Neuronal stem cell (in vitro differentiated cells): ENCODE measurements at regions not wholly inside any gene's neighbourhood (a gene's known extent, or its start where the extent isn't known, plus 50 kb on each side); places are given as distances from the start of the nearest gene placed in this dataset.

Source experiments
- DNase-seq: peaks from one replicate; pipeline ENCODE4 v3.0.0-alpha.2; 2013; ENCODE audit warnings: low spot score
- H2AFZ ChIP-seq: one replicate; pipeline ENCODE4 v1.6.1; 2013; ENCODE audit warnings: mild to moderate bottlenecking, low read length, inconsistent platforms
- H2AK5ac ChIP-seq: 2 replicates; pipeline ENCODE4 v1.6.1; 2013; ENCODE audit warnings: low read depth, mild to moderate bottlenecking, inconsistent platforms, low read length, moderate library complexity, mixed read lengths
- H2BK120ac ChIP-seq: 2 replicates; pipeline ENCODE4 v1.6.1; 2013; ENCODE audit warnings: low read depth, mild to moderate bottlenecking, inconsistent platforms, low read length, moderate library complexity, mixed read lengths
- H2BK12ac ChIP-seq: one replicate; pipeline ENCODE4 v1.6.1; 2013; ENCODE audit warnings: low read length, inconsistent platforms
- H2BK15ac ChIP-seq: 2 replicates; pipeline ENCODE4 v1.6.1; 2013; ENCODE audit warnings: mild to moderate bottlenecking, low read length, inconsistent platforms, mixed read lengths
- H2BK5ac ChIP-seq: one replicate; pipeline ENCODE4 v1.6.1; 2013; ENCODE audit warnings: inconsistent platforms, mild to moderate bottlenecking, low read length, moderate library complexity
- H3K14ac ChIP-seq: one replicate; pipeline ENCODE4 v1.6.1; 2013; ENCODE audit warnings: low read length, inconsistent platforms
- H3K18ac ChIP-seq: 2 replicates; pipeline ENCODE4 v1.6.1; 2013; ENCODE audit warnings: low read length, inconsistent platforms
- H3K23ac ChIP-seq: 2 replicates; pipeline ENCODE4 v1.6.1; 2013; ENCODE audit warnings: low read depth, mild to moderate bottlenecking, mixed read lengths, low read length, inconsistent platforms; ENCODE audit not compliant: poor library complexity
- H3K27ac ChIP-seq: replicated peaks from 3 replicates; pipeline ENCODE4 v1.5.1; 2013; ENCODE audit warnings: low read length, inconsistent platforms
- H3K27me3 ChIP-seq, 3 experiments: 2 replicates each; pipeline ENCODE4 v1.6.1; 2013; ENCODE audit warnings: low read length in 3 of 3, mild to moderate bottlenecking in 2 of 3, inconsistent platforms in 1 of 3, low read depth in 1 of 3, mixed read lengths in 1 of 3, moderate library complexity in 1 of 3; ENCODE audit not compliant: control insufficient read depth in 3 of 3, insufficient read depth in 3 of 3
- H3K36me3 ChIP-seq, 2 donors: replicated peaks in 1 of 2; 2 replicates each; pipeline ENCODE4 v1.6.1; 2013; ENCODE audit warnings: low read length in 2 of 2; ENCODE audit not compliant: control insufficient read depth in 2 of 2, insufficient read depth in 2 of 2
- H3K4ac ChIP-seq: 2 replicates; pipeline ENCODE4 v1.6.1; 2013; ENCODE audit warnings: inconsistent platforms, mild to moderate bottlenecking, low read length, moderate library complexity
- H3K4me1 ChIP-seq, 2 donors: 1 replicate in 1 of 2; 2 replicates in 1 of 2; pipeline ENCODE4 v1.6.1; 2013; ENCODE audit warnings: low read length in 2 of 2, low read depth in 1 of 2; ENCODE audit not compliant: control insufficient read depth in 2 of 2, insufficient read depth in 1 of 2
- H3K4me2 ChIP-seq: one replicate; pipeline ENCODE4 v1.6.1; 2013; ENCODE audit warnings: mild to moderate bottlenecking, low read length, inconsistent platforms; ENCODE audit not compliant: insufficient read depth, poor library complexity, severe bottlenecking
- H3K4me3 ChIP-seq, 2 donors: 2 replicates each; pipeline ENCODE4 v1.5.1; 2013; ENCODE audit warnings: low read length in 2 of 2, mild to moderate bottlenecking in 2 of 2, inconsistent platforms in 1 of 2, moderate library complexity in 1 of 2
- H3K79me1 ChIP-seq: one replicate; pipeline ENCODE4 v1.6.1; 2013; ENCODE audit warnings: low read depth, mild to moderate bottlenecking, inconsistent platforms, low read length, moderate library complexity
- H3K9ac ChIP-seq: one replicate; pipeline ENCODE4 v1.6.1; 2013; ENCODE audit warnings: mild to moderate bottlenecking, low read depth, low read length, inconsistent platforms; ENCODE audit not compliant: poor library complexity
- H3K9me3 ChIP-seq, 2 donors: replicated peaks in 1 of 2; 2 replicates each; pipeline versions ENCODE3 to v1.6.1; 2013; ENCODE audit warnings: low read length in 2 of 2, mild to moderate bottlenecking in 2 of 2, inconsistent platforms in 1 of 2, low read depth in 1 of 2, mixed read lengths in 1 of 2, moderate library complexity in 1 of 2; ENCODE audit not compliant: control insufficient read depth in 2 of 2, insufficient read depth in 1 of 2
- H4K8ac ChIP-seq: one replicate; pipeline ENCODE4 v1.6.1; 2013; ENCODE audit warnings: low read depth, mild to moderate bottlenecking, inconsistent platforms, low read length, moderate library complexity
- H4K91ac ChIP-seq: one replicate; pipeline ENCODE4 v1.6.1; 2013; ENCODE audit warnings: low read length, low read depth, mild to moderate bottlenecking, inconsistent platforms; ENCODE audit not compliant: poor library complexity
- WGBS, 2 donors: extraction: QIAGEN DNeasy Blood & Tissue Kit; methylation state at CpG; one replicate each; pipeline ENCODE4 v1.1.7; 2013; ENCODE audit warnings: missing lambda C conversion rate in 2 of 2, mixed read lengths in 1 of 2; ENCODE audit not compliant: insufficient read length in 2 of 2, insufficient replicate concordance in 1 of 2; ENCODE audit errors: extremely low coverage in 2 of 2; 5-methylcytosine and 5-hydroxymethylcytosine counted together

- peaks cover 2 to 4% of the 10 kb centered on the region in 2 donors for H3K9me3 ChIP-seq
- no peak overlapping the region for H2BK5ac ChIP-seq
- no peak overlapping the region for H2BK15ac ChIP-seq
- DNase-seq: no peak
- no peak overlapping the region for H3K4me2 ChIP-seq
- H4K91ac ChIP-seq: no peak overlapping the region
- no peak overlapping the region for H2AK5ac ChIP-seq
- H2AFZ ChIP-seq: no peak overlapping the region
- H3K36me3 ChIP-seq: no peaks in the 10 kb centered on the region
- no CpG with 5 or more reads among the region's 5 CpGs for WGBS, 2 donors
- no peak overlapping the region for H3K4me3 ChIP-seq
- no peaks in the 10 kb centered on the region for H3K79me1 ChIP-seq
- no peak overlapping the region for H4K8ac ChIP-seq
- no peak overlapping the region for H2BK120ac ChIP-seq
- H3K23ac ChIP-seq: no peak overlapping the region
- H3K27me3 ChIP-seq: no peaks in the 10 kb centered on the region
- no peak overlapping the region for H2BK12ac ChIP-seq
- H3K4me1 ChIP-seq: peaks cover 3 to 17% of the 10 kb centered on the region in 2 donors
- no peak overlapping the region for H3K27ac ChIP-seq
- H3K4ac ChIP-seq: no peak overlapping the region
- H3K18ac ChIP-seq: no peak overlapping the region
- H3K9ac ChIP-seq: no peak overlapping the region
- no peak overlapping the region for H3K14ac ChIP-seq
Observed at GRCh38 chr16:74064120-74064735, 232.4 kb upstream of the PSMD7 start.

GRCh38 chr16:74053826-74054225 is 242.8 kb upstream of the PSMD7 start:
- H3K36me3 ChIP-seq: no peaks in the 10 kb centered on the region
- no peak overlapping the region for H3K23ac ChIP-seq
- H2BK15ac ChIP-seq: no peak overlapping the region
- H3K27ac ChIP-seq: no peak overlapping the region
- no peak overlapping the region for H2BK12ac ChIP-seq
- H2BK120ac ChIP-seq: no peak overlapping the region
- H3K9me3 ChIP-seq: peaks cover 0 to 14% of the 10 kb centered on the region in 2 donors
- H3K4me3 ChIP-seq: no peak overlapping the region
- no peak overlapping the region for H3K4me2 ChIP-seq
- no peaks in the 10 kb centered on the region for H3K4me1 ChIP-seq
- H3K18ac ChIP-seq: no peak overlapping the region
- H2AFZ ChIP-seq: no peak overlapping the region
- no CpG with 5 or more reads among the region's 4 CpGs for WGBS, 2 donors
- no peak overlapping the region for H3K9ac ChIP-seq
- no peak overlapping the region for H3K14ac ChIP-seq
- no peak for DNase-seq
- no peak overlapping the region for H2AK5ac ChIP-seq
- H3K27me3 ChIP-seq: no peaks in the 10 kb centered on the region
- H3K79me1 ChIP-seq: no peaks in the 10 kb centered on the region
- no peak overlapping the region for H3K4ac ChIP-seq
- H4K91ac ChIP-seq: no peak overlapping the region
- H2BK5ac ChIP-seq: no peak overlapping the region
- H4K8ac ChIP-seq: no peak overlapping the region

- no peak overlapping the region for H3K4me3 ChIP-seq
- no CpG with 5 or more reads among the region's 1 CpG for WGBS, 2 donors
- no peak overlapping the region for H2BK120ac ChIP-seq
- H4K8ac ChIP-seq: no peak overlapping the region
- H3K27me3 ChIP-seq: no peaks in the 10 kb centered on the region
- H3K18ac ChIP-seq: no peak overlapping the region
- peaks cover 0 to 9% of the 10 kb centered on the region in 2 donors for H3K9me3 ChIP-seq
- no peak overlapping the region for H3K4ac ChIP-seq
- H4K91ac ChIP-seq: no peak overlapping the region
- no peak overlapping the region for H3K14ac ChIP-seq
- no peak for DNase-seq
- H2AK5ac ChIP-seq: no peak overlapping the region
- H3K27ac ChIP-seq: no peak overlapping the region
- H2BK12ac ChIP-seq: no peak overlapping the region
- H2AFZ ChIP-seq: no peak overlapping the region
- no peaks in the 10 kb centered on the region for H3K4me1 ChIP-seq
- H3K9ac ChIP-seq: no peak overlapping the region
- no peak overlapping the region for H2BK5ac ChIP-seq
- H3K79me1 ChIP-seq: no peaks in the 10 kb centered on the region
- H3K36me3 ChIP-seq: no peaks in the 10 kb centered on the region
- no peak overlapping the region for H3K4me2 ChIP-seq
- no peak overlapping the region for H2BK15ac ChIP-seq
- H3K23ac ChIP-seq: no peak overlapping the region
Observed at GRCh38 chr16:74053312-74053711, 243.3 kb upstream of the PSMD7 start.

GRCh38 chr16:74052016-74052415 is 244.6 kb upstream of the PSMD7 start:
- Histone ChIP-seq H3K36me3 (no peaks in the 10 kb centered on the region), H2BK15ac (no peak overlapping the region), H4K8ac (no peak overlapping the region), H3K18ac (no peak overlapping the region), H3K79me1 (no peaks in the 10 kb centered on the region), H3K14ac (no peak overlapping the region), H2AFZ (no peak overlapping the region), H2BK120ac (no peak overlapping the region), H3K4me1 (no peaks in the 10 kb centered on the region), H2BK5ac (no peak overlapping the region), H3K27ac (no peak overlapping the region), H3K4me3 (no peak overlapping the region), H2BK12ac (no peak overlapping the region), H3K9ac (no peak overlapping the region), H3K4ac (no peak overlapping the region), H3K27me3 (no peaks in the 10 kb centered on the region), H3K4me2 (no peak overlapping the region), H3K23ac (no peak overlapping the region), H3K9me3 (peaks cover 0 to 8% of the 10 kb centered on the region in 2 donors), H2AK5ac (no peak overlapping the region), H4K91ac (no peak overlapping the region)
- WGBS, 2 donors: no CpG with 5 or more reads among the region's 1 CpG
- DNase-seq: no peak
